HG02852 (cell line): ENCODE measurements at regions not wholly inside any gene's neighbourhood (a gene's known extent, or its start where the extent isn't known, plus 50 kb on each side); places are given as distances from the start of the nearest gene placed in this dataset.

Source experiments
- ATAC-seq: cut with Tn5 transposase; IDR thresholded peaks from one replicate; pipeline ENCODE4 v1.9.1; 2021; ENCODE audit warnings: mild to moderate bottlenecking, moderate library complexity; ENCODE audit not compliant: unreplicated experiment

DNA sequence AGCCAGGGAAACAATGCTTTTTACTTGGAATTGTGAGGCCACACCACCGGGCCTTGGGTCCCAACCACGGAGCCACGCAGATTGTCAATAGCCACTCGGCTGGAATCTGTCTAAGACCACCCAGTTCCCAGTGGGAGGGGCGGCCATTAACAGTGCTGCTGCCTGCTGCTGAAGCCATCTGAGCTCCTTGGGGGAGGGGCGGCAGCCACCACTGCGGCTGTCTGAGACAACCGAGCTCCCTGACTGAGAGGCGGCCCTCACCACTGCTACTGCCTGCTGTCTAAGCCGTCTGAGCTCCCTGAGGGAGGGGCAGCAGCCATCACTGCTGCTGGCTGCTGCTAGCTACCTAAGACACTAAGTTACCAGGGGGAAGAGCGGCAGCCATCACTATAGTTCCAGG lies 64.3 kb downstream of the DMRTA2 start:
- ATAC-seq, result no peak

DNA sequence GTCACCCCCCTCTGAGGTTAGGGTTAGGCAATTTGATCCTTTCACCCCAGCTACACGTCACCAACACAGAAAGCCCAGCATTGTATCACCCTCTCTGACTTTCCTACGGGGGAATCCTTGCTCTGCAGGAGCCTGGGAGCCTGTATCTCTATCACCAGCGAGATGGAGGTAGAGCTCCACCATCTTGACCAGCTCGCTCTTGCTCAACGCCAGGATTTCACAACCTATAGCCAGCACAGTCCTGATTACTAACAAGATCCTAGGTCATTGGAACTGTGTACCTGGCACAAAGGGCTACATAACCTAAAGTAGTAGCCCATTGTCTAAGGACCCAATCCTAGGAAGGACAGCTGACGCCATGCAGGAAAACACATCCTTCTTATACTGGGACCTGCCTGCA lies 66.1 kb downstream of the DMRTA2 start:
- ATAC-seq, result no peak

GRCh38 chr1:50354813-50355212 lies 68.4 kb downstream of the DMRTA2 start:
- ATAC-seq, result no peak

- no peak for ATAC-seq
Observed at GRCh38 chr1:50352428-50352827, 70.8 kb downstream of the DMRTA2 start.

DNA sequence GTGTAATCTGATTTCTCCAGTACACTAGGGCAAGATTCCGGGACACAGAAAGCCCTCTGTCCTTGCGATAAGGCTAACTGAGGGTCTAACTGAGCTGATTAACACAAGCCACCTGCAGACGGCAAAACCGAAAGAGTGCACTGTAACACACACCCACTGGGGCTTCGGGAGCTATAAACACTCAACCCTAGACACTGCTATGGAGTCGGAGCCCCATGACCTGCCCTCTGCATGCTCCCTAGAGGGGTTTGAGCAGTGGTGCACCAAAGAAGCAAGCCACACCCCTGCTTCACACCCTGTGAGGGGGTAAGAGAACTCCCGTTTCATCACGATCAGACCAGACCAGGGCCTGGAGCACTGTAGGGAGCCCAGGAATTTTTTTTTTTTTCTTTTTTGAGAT lies 72.4 kb downstream of the DMRTA2 start:
- no peak for ATAC-seq

- no peak for ATAC-seq
Observed at GRCh38 chr1:50350421-50350820, 72.8 kb downstream of the DMRTA2 start.

DNA sequence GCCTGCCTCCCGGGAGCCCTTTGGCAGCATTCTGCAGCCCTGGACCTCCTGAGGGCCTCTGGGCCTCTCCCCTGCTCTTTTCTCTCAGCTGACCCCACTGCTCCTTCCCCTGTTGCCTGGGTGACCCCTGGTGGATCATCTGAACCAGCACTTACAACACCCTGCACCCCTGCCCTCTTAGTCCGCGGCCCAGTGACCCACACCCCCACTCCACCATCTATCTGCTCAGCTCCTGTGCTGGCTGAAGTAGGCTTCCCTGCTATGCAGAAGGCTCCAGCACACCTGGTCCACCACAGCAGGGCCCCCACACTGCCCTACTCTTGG lies 74.0 kb downstream of the DMRTA2 start:
- no peak for ATAC-seq

- peak; percentile 61 for ATAC-seq
Observed at GRCh38 chr1:50348449-50349241, 74.6 kb downstream of the DMRTA2 start.

GRCh38 chr1:50347933-50348332 lies 75.3 kb downstream of the DMRTA2 start:
- no peak for ATAC-seq

DNA sequence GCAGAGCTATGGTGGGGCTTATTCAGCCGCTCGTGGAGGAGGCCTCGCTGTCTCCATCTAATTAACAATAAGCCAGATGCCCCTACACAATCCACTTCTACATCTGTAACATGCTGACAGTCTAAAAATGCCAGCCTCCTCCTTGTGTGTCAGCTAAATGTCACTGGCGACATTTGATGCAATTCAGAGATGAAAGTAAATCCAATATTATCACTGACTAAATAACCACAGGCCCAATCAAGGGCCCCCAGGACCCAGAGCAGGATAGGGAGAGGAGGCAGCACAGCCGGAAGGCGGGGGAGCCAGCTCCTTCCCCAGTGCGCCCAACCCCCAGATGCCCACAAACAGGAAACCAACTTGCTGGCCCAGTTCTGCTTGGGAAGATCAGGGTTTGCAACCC lies 76.6 kb downstream of the DMRTA2 start:
- ATAC-seq, result no peak

DNA sequence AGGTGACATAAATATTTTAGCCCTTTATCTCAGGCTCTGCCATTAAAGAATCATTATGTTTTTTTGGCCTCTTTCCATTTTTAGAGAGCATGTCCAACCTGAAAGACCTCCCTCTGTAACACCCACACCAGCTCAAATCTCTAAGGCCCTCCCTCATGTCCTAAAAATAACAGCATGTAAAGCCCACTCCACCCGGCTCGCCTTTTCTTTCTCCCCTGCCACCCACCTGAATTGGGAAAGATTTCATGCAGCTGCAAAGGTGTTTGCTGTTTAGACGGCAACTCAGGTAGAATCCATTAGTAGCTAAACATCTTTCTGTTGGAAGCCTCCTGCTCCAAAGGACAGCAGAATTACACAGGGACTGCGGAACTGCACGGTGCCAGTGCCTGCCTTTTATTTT lies 79.9 kb downstream of the DMRTA2 start:
- ATAC-seq, result no peak

DNA sequence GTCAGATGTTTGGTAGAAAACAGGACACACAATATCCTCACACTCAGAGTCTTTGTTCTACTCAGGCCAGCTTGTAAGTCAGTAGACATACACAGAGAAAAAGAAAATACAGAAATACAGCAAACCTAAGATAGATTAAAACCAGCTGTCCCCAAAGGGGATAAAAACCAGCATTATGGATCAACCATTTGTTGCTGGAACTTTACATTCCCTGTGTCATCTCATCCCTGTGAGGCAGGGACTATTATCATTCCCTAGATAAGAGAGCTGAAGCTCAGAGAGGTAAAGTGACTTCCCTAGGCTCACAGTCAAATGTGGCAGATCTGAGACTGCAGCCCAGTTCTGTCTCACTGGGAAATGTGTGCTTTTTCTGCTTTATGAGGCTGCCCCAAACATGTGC lies 80.7 kb downstream of the DMRTA2 start:
- ATAC-seq, result no peak

GRCh38 chr1:50335036-50335435 lies 88.2 kb downstream of the DMRTA2 start:
- ATAC-seq, result no peak

DNA sequence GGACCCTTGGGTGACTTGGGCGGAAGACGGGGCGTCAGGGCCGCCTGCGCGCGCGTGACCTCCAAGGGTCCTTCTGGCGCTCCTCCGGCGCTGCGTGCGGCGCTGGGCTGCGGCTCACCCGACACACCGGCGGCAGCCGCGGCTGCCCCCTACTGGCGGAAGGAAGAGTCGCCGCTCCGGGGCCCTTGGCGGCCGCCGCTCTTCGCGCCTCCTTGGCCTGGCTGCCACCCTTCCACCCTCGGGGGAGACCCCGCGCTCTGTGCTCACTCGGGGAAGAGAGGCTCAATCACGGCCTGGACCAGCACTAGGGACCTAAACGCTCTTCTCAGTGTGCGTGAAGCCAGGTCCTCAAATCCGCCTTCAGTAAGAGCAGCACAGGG lies 89.7 kb downstream of the DMRTA2 start:
- peak; percentile 82 for ATAC-seq

DNA sequence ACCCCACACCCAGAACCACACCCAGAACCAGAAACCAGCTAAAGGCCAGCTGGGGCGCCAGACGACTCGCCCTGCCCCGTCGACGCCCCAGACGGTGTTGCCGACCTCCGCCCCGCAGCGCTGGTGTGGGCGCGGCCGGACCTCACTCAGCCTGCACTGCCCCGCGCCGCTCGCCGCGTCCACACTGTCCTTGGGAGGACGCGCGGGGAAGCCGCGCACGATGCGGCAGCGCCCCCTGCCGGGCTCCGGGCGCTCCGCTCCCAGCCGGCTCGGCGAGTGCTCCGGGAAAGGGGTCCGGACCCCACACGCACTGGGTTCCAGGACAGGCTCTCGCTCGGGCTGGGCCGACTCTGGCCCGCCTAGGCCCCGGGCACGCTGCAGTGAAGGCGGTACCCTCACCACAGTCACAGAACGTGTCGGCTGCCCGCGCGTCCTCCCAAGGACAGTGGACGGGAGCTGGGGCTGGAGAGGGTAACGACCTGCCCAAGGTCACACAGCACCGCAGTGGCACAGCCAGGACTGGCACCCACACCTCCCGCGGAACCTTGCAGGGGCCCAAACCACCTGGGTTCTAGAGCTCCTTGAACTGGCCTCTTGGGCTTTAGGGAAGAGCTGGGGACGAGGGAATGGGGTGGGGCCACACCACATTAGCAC lies 90.2 kb downstream of the DMRTA2 start:
- ATAC-seq, result peak; percentile 75

DNA sequence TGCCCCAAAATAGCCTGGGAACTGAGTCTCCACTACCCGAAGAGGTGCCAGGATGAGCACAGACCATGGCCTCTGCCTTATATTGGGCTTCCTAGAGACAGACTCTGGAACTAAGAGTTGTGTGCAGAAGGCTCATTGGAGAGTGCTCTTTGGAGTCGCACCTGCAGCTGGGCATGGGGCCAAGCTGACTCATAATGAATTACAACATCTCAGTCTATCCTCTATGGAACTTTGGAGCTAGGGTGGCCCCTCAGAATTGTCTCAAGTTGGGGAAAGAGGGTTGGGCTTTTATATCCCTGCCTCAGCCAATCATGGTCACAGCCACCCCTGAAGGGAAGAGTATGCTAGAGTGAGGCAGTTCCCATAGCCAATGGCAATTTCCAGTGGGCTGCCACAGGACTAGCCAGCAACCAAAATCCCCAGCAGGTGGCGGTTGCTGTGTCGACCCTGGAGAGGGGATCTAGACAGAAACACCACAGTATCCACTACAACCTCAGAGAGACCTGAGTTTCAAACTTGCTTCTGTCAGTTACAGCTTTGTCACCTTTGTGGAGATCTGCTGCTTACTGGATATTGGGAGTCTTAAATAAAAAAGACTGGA lies 93.8 kb downstream of the DMRTA2 start:
- no peak for ATAC-seq

GRCh38 chr1:50328552-50328951 lies 94.7 kb downstream of the DMRTA2 start:
- no peak for ATAC-seq

DNA sequence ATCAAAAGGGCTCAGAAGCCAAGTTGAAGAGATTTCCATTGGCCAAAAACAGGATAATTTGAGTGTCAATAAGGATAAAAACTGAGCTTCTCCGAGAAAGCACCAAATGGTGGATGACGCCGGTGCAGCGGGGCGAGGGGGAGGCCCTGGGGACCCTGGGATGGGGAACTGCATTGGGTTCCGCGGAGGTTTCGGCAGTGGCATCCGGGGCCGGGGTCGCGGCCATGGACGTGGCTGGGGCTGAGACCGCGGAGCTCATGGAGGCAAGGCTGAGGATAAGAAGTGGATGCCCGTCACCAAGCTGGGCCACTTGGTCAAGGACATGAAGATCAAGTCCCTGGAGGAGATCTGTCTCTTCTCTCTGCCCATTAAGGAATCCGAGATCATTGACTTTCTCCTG lies 97.2 kb downstream of the DMRTA2 start:
- ATAC-seq, result no peak

DNA sequence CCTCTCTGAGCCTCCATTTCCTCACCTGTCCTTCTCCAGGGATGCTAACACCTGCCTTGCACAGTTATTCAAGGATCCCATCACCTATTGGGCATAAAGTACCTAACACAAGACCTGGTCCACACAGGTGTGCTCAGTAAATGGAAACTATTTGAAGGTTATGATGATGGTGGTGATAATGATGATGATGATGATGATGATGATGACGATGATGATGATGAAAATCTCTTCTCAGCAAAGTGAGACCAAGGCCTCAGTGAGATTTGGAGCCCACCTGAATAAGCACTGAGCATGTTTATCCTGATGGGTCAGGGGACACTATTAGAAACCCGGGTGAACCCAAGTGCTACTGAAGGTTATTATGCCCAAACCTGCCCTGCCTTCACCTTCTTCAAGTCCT lies 100.7 kb downstream of the DMRTA2 start:
- no peak for ATAC-seq

DNA sequence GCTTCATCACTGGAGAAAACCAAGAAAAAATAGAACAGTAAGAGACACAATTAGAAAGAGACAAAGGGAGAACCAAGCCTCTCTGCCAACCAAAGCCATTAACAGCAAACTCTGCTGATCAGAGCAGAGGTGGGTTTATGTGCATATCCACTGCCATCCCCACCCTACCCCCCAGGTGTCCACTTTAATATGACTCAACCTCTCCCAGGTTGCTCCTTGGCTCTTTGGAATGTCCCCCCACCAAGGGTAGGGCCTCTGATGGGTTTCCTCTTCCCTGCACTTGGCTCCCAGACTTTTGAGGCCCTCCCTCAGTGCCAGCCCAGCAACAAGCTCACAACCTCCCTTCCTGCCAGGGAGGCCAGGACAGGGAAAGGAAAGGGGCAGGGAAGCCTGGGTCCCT lies 104.8 kb downstream of the DMRTA2 start:
- no peak for ATAC-seq

GRCh38 chr1:50308878-50309277 lies 114.4 kb downstream of the DMRTA2 start:
- no peak for ATAC-seq

- ATAC-seq, result no peak
Observed at GRCh38 chr1:50305808-50306207, 117.4 kb downstream of the DMRTA2 start.
